Upper lobe of right lung (tissue), 1 donor: ENCODE measurements at regions not wholly inside any gene's neighbourhood (a gene's known extent, or its start where the extent isn't known, plus 50 kb on each side); places are given as distances from the start of the nearest gene placed in this dataset.

ENCODE experiments used
- ATAC-seq: fragments of 200-7000 bp; cut with Tn5 transposase; one replicate; pipeline ENCODE4 v1.9.1; 2020; ENCODE audit warnings: mild to moderate bottlenecking, moderate library complexity
- DNase-seq: peaks from one replicate; pipeline ENCODE4 v3.0.0-alpha.2; 2020
- H3K27ac ChIP-seq: fragments of 200-600 bp; one replicate; pipeline ENCODE4 v1.8.0; 2022
- H3K27me3 ChIP-seq: fragments of 200-600 bp; one replicate; pipeline ENCODE4 v1.8.0; 2022; ENCODE audit warnings: mild to moderate bottlenecking
- H3K36me3 ChIP-seq: fragments of 200-600 bp; one replicate; pipeline ENCODE4 v1.8.0; 2022
- H3K4me1 ChIP-seq: fragments of 200-600 bp; one replicate; pipeline ENCODE4 v1.8.0; 2022
- H3K4me3 ChIP-seq: fragments of 200-600 bp; one replicate; pipeline ENCODE4 v1.8.0; 2022; ENCODE audit warnings: mild to moderate bottlenecking
- H3K9me3 ChIP-seq: fragments of 200-600 bp; one replicate; pipeline ENCODE4 v1.8.0; 2022
- intact Hi-C: fragments of 100-400 bp; cut with DNase I; formaldehyde crosslinking; loops from one replicate; pipeline ENCODE4 v1.11.0; 2022
- TF ChIP-seq, protein P1 (sequence below): fragments of 200-600 bp; IDR thresholded peaks from one replicate; pipeline ENCODE4 v1.8.0; 2022; ENCODE audit warnings: antibody characterized with exemption
- donor health status: DM: no; HTN: yes; CAD: no; lungs with severe emphysema.

DNA sequence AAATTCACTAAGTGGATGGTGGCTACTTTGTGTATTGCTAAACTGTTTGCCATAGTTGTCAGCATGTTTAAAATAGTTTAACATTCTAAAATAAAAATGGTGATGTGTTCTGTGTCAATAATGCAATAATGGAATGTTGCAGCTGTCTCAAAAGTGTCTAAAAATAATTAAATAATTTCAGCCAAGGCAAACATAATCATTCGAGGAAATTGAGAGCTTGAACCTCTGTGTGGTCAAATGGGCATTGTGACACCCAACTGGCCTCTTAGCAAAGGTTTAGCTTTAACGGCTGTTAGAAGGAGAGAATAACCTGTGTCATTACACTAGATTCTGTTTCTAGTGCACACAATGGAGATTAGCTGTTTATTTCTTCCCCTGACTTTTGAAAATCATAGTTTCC lies 278.5 kb downstream of the TMEM167A start:
- Histone ChIP-seq H3K27me3 (no peaks in the 10 kb centered on the region), H3K4me1 (no peaks in the 10 kb centered on the region), H3K27ac (no peak overlapping the region), H3K4me3 (no peak overlapping the region), H3K9me3 (no peaks in the 10 kb centered on the region), H3K36me3 (no peaks in the 10 kb centered on the region)
- ATAC-seq: no peak
- DNase-seq: no peak
- TF ChIP-seq, protein P1, sequence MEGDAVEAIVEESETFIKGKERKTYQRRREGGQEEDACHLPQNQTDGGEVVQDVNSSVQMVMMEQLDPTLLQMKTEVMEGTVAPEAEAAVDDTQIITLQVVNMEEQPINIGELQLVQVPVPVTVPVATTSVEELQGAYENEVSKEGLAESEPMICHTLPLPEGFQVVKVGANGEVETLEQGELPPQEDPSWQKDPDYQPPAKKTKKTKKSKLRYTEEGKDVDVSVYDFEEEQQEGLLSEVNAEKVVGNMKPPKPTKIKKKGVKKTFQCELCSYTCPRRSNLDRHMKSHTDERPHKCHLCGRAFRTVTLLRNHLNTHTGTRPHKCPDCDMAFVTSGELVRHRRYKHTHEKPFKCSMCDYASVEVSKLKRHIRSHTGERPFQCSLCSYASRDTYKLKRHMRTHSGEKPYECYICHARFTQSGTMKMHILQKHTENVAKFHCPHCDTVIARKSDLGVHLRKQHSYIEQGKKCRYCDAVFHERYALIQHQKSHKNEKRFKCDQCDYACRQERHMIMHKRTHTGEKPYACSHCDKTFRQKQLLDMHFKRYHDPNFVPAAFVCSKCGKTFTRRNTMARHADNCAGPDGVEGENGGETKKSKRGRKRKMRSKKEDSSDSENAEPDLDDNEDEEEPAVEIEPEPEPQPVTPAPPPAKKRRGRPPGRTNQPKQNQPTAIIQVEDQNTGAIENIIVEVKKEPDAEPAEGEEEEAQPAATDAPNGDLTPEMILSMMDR: no peak
- intact Hi-C loops: no loop called here

DNA sequence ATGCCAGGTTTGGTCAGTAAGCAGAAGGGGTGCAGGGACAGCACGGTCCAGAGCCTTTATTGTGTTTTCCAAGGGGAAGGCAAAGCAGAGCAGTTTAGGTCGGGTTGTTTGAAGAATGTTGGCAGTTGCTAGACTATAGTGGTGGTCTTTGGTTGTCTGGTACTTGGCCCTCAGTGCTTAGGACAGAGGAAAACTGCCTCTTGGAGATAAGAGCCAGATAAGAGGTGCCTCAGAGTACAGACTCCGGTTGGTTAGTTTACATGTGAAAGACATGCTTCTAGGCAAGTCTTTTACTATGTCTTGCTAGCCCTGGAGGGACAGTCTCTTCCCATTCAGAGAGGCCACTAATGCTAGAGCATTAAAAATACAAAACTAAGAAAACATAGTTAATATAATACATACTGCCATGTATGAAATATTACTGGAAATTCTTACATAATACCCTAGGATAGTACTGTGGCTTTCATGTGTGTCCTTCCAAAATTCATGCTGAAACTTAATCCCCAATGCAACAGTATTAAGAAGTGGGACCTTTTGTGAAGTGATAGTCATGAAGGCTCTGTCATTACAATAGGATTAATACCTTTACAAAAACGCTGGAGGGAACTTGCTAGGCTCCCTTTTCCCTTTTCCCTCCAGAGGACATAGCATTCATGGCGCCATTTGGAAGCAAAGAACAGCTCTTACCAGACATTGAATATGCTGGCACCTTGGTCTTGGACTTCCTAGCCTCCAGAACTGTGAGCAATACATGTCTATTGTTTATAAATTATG lies 280.4 kb downstream of the TMEM167A start:
- Histone ChIP-seq H3K27me3 (no peaks in the 10 kb centered on the region), H3K36me3 (no peaks in the 10 kb centered on the region), H3K4me3 (no peak overlapping the region), H3K27ac (no peak overlapping the region), H3K9me3 (no peaks in the 10 kb centered on the region), H3K4me1 (no peaks in the 10 kb centered on the region)
- intact Hi-C loops: no loop called here
- DNase-seq (no peak), ATAC-seq (no peak)
- TF ChIP-seq, protein P1: no peak

DNA sequence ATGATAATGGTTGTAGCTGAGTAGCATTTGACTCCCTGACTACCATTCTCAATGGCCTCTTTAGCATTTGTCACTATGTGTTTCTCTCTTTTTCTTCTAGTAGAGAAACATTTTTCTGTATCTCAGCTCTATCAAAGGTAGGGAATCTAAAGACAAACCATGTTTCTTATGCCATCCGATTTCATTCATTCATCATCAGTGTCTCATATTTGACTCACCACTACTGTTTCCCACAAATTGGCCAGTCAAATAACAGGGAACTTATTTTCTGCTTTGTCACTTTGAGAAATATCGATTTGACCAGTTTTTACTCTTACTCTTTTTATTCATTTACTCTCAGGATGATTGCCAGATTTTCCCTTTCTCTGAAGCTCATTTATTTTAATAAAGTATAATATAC lies 282.3 kb downstream of the TMEM167A start:
- ATAC-seq (no peak), DNase-seq (no peak)
- intact Hi-C loops: no loop called here
- TF ChIP-seq, protein P1: no peak
- H3K36me3 ChIP-seq: no peaks in the 10 kb centered on the region
- no peaks in the 10 kb centered on the region for H3K9me3 ChIP-seq
- no peaks in the 10 kb centered on the region for H3K4me1 ChIP-seq
- H3K27ac ChIP-seq: no peak overlapping the region
- H3K4me3 ChIP-seq: no peak overlapping the region
- H3K27me3 ChIP-seq: no peaks in the 10 kb centered on the region

DNA sequence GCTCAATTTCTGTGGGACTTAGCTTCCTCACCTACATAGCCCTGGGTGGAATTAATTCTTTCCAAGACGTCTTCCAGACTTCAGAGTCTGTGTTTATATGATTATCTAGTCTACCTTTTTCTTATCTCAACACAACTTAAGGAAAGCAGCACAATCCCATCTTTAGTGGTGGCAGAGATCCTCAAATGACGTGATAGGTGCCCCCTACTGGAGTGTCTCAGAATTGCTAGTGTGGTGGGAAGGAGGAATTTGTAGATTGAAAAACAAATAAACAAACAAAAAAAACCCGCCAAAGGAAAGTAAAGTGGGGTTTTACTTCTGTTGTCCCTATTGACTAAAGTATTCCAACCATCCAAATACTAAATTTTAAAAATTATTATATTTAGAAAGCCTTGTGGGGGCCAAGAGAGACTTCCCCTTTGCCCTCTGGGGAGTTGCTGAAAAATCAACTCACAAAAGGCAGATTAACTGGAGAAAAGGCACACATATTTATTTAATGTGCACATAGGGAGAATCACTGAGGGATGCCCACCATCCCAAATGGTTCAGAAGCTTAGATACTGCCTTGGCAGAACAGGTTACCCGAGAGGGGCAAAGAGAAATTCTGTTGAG lies 283.3 kb downstream of the TMEM167A start:
- Histone ChIP-seq H3K27me3 (no peaks in the 10 kb centered on the region), H3K36me3 (no peaks in the 10 kb centered on the region), H3K9me3 (no peaks in the 10 kb centered on the region), H3K27ac (no peak overlapping the region), H3K4me1 (no peaks in the 10 kb centered on the region), H3K4me3 (no peak overlapping the region)
- DNase-seq: no peak
- TF ChIP-seq, protein P1: peak; percentile 77
- ATAC-seq: peak; percentile 71
- intact Hi-C loops: no loop called here

DNA sequence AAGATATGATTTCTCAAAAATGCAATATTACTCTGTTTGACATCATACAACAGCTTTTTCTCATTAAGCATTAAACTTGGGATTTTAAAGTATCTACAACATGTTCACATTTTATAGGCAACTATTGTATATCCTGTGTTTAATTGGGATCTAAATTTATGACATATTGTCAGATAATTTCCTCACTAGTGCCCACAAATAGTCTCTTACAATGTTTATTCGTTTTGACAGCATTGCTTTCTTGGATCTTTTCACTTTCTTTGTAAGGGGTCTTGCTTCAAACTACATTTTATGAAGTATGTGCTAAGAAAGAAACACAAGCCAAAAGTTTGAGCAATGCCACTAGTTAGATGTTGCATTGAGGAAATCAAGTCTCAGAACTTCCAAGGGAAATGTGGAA lies 285.1 kb downstream of the TMEM167A start:
- no peaks in the 10 kb centered on the region for H3K27me3 ChIP-seq
- no peaks in the 10 kb centered on the region for H3K36me3 ChIP-seq
- H3K4me1 ChIP-seq: no peaks in the 10 kb centered on the region
- TF ChIP-seq, protein P1: no peak
- DNase-seq: no peak
- no peak for ATAC-seq
- no peak overlapping the region for H3K4me3 ChIP-seq
- intact Hi-C loops: no loop called here
- H3K9me3 ChIP-seq: no peaks in the 10 kb centered on the region
- H3K27ac ChIP-seq: no peak overlapping the region
